A549 (cell line): ENCODE measurements at regions not wholly inside any gene's neighbourhood (a gene's known extent, or its start where the extent isn't known, plus 50 kb on each side); places are given as distances from the start of the nearest gene placed in this dataset.

Experiments
- MYC ChIP-seq: IDR thresholded peaks from 2 replicates; pipeline ENCODE4 v1.6.1; 2012; ENCODE audit warnings: mild to moderate bottlenecking, inconsistent platforms, low read length, improper control_type of control experiment, borderline replicate concordance
- SMC3 ChIP-seq: fragments of >200 bp; sonication (Bioruptor Twin); formaldehyde crosslinking; IDR thresholded peaks from 3 replicates; pipeline ENCODE4 v1.6.1; 2018; ENCODE audit warnings: inconsistent platforms

DNA sequence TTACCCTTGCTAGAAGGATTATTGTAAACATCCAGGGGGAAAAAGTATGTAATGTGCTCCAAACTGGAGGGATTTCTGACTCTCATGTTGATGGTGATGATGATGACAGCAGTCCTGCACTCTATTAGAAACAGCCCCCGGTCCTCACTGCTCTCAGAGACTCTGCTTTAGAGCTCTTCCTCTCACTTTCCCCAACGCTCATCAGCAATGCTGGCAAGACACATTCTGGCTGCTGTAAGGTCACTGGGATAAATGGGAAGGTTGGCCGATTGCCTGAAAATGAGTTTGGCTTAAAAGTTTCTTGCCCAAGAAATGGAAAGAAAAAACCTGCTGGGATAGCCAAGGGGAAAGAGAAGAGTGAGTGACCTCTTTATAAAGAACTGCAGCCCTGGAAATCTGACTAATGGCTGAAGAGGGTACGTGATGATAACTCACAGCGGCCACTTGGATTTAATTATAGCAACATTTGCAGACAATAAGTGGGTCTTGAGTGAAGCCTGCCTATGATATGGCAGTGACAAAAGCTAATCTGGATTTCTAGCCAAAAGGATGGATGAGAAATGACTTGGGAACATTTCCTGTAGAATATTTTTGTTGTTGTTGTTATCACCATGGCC lies 235.8 kb downstream of the TMEM38B start:
- no peak for TF ChIP-seq MYC
- no peak for TF ChIP-seq SMC3
